MM.1S (cell line): ENCODE measurements at regions not wholly inside any gene's neighbourhood (a gene's known extent, or its start where the extent isn't known, plus 50 kb on each side); places are given as distances from the start of the nearest gene placed in this dataset.

ENCODE experiments used
- DNase-seq: peaks from one replicate; pipeline ENCODE4 v3.0.0-alpha.2; 2015
- H2AFZ ChIP-seq: fragments of 300-600 bp; sonication (generic); 2 replicates; pipeline ENCODE4 v1.6.0; 2016; ENCODE audit warnings: antibody characterized with exemption, low read length
- H3F3A ChIP-seq: fragments of 300-600 bp; sonication (generic); 2 replicates; pipeline ENCODE4 v1.6.1; 2016; ENCODE audit warnings: mild to moderate bottlenecking, antibody characterized with exemption, low read length, moderate library complexity, mixed read lengths; ENCODE audit not compliant: insufficient read depth
- H3K27ac ChIP-seq: fragments of 300-600 bp; sonication (generic); 2 replicates; pipeline ENCODE4 v1.5.1; 2016; ENCODE audit warnings: mild to moderate bottlenecking, low read length
- H3K27me3 ChIP-seq: fragments of 300-600 bp; sonication (generic); replicated peaks from 2 replicates; pipeline ENCODE4 v1.6.0; 2016; ENCODE audit warnings: low read length; ENCODE audit not compliant: insufficient read depth
- H3K36me3 ChIP-seq: fragments of 300-600 bp; sonication (generic); replicated peaks from 2 replicates; pipeline ENCODE4 v1.6.1; 2016; ENCODE audit warnings: mild to moderate bottlenecking, low read length, mixed read lengths; ENCODE audit not compliant: insufficient read depth
- H3K4me1 ChIP-seq: fragments of 300-600 bp; sonication (generic); 2 replicates; pipeline ENCODE4 v1.6.1; 2016; ENCODE audit warnings: low read length, mixed read lengths
- H3K4me2 ChIP-seq: fragments of 300-600 bp; sonication (generic); 2 replicates; pipeline ENCODE4 v1.6.0; 2016; ENCODE audit warnings: low read depth, low read length
- H3K4me3 ChIP-seq: fragments of 300-600 bp; sonication (generic); 2 replicates; pipeline ENCODE4 v1.5.1; 2016; ENCODE audit warnings: low read length, mixed read lengths
- H3K79me2 ChIP-seq: fragments of 300-600 bp; sonication (generic); 2 replicates; pipeline ENCODE4 v1.6.1; 2016; ENCODE audit warnings: mixed run types, low read length, mixed read lengths
- H3K9ac ChIP-seq: fragments of 300-600 bp; sonication (generic); 2 replicates; pipeline ENCODE4 v1.6.1; 2016; ENCODE audit warnings: low read length, mixed read lengths
- H3K9me2 ChIP-seq: fragments of 300-600 bp; sonication (generic); replicated peaks from 2 replicates; pipeline ENCODE4 v1.6.1; 2016; ENCODE audit warnings: mild to moderate bottlenecking, low read length, mixed read lengths; ENCODE audit not compliant: insufficient read depth
- H3K9me3 ChIP-seq: fragments of 300-600 bp; sonication (generic); replicated peaks from 2 replicates; pipeline ENCODE4 v1.6.1; 2016; ENCODE audit warnings: mild to moderate bottlenecking, low read length, mixed read lengths; ENCODE audit not compliant: insufficient read depth
- H4K20me1 ChIP-seq: fragments of 300-600 bp; sonication (generic); 2 replicates; pipeline ENCODE4 v1.6.1; 2016; ENCODE audit warnings: mild to moderate bottlenecking, low read length, moderate library complexity, mixed read lengths; ENCODE audit not compliant: insufficient read depth
- EZH2 ChIP-seq: fragments of 300-600 bp; sonication (generic); optimal IDR thresholded peaks from 2 replicates; pipeline ENCODE3; 2017; ENCODE audit warnings: low read depth, mild to moderate bottlenecking, antibody characterized with exemption, low read length, mixed read lengths
- EZH2phosphoT487 ChIP-seq: fragments of 300-600 bp; sonication (generic); IDR thresholded peaks from 2 replicates; pipeline ENCODE4 v1.6.1; 2018; ENCODE audit warnings: antibody characterized with exemption, low read length
- TF ChIP-seq, protein P1 (sequence below): fragments of 300-600 bp; sonication (generic); IDR thresholded peaks from 2 replicates; pipeline ENCODE4 v1.5.1; 2016; ENCODE audit warnings: antibody characterized with exemption, low read length, mixed read lengths

DNA sequence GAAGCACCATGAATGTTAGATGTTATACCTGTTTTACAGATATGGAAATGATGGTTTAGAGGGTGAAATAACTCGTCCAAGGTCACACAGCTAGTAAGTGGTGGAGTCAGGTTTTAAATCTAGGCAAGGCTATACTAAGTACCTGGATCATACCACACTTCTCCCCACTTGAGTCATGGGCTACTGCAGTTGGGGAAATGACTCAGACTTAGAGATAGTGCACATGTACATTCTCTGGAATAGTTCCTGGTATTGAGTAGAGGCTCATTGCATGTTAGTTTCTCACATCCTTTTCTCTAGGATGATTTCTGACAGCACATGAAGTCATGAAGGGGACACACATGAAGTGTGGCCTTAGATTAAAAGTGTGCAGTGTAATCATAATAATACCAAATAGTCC is 76.2 kb upstream of the TNFSF11 start:
- H3K4me2 ChIP-seq = no peak overlapping the region
- H3K4me3 ChIP-seq = no peak overlapping the region

DNA sequence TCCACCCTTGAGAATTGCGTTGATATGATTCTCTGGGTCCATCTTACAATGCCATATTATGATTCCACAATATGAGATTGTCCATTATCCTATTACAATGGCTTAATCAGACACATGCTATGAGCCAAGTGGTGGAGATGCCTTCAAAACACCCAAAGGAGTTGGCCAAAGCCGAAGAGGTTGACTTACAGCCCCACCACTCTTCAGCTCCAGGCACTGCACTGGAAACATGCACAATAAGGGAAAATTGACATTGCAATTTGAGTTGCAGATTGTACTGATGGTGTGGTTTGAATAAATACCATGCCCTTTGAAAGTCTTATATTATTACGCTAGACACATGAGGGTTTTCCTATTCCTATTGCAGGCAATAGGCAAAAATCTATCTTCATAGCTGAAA is 75.4 kb upstream of the TNFSF11 start:
- H3K4me1 ChIP-seq = no peaks in the 10 kb centered on the region
- H3K36me3 ChIP-seq = no peaks in the 10 kb centered on the region
- no peaks in the 10 kb centered on the region for H4K20me1 ChIP-seq
- TF ChIP-seq, protein P1, sequence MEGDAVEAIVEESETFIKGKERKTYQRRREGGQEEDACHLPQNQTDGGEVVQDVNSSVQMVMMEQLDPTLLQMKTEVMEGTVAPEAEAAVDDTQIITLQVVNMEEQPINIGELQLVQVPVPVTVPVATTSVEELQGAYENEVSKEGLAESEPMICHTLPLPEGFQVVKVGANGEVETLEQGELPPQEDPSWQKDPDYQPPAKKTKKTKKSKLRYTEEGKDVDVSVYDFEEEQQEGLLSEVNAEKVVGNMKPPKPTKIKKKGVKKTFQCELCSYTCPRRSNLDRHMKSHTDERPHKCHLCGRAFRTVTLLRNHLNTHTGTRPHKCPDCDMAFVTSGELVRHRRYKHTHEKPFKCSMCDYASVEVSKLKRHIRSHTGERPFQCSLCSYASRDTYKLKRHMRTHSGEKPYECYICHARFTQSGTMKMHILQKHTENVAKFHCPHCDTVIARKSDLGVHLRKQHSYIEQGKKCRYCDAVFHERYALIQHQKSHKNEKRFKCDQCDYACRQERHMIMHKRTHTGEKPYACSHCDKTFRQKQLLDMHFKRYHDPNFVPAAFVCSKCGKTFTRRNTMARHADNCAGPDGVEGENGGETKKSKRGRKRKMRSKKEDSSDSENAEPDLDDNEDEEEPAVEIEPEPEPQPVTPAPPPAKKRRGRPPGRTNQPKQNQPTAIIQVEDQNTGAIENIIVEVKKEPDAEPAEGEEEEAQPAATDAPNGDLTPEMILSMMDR = no peak
- TF ChIP-seq EZH2 (no peak), EZH2phosphoT487 (no peak)
- H3K27me3 ChIP-seq = no peaks in the 10 kb centered on the region
- no peak overlapping the region for H3K9ac ChIP-seq
- H3K4me2 ChIP-seq = no peak overlapping the region
- H3K9me3 ChIP-seq = no peaks in the 10 kb centered on the region
- no peak overlapping the region for H2AFZ ChIP-seq
- H3K9me2 ChIP-seq = no peaks in the 10 kb centered on the region
- no peaks in the 10 kb centered on the region for H3K79me2 ChIP-seq
- H3K27ac ChIP-seq = no peak overlapping the region
- DNase-seq = no peak
- H3F3A ChIP-seq = no peaks in the 10 kb centered on the region
- H3K4me3 ChIP-seq = no peak overlapping the region

More for the DNA sequence above, 76.2 kb upstream of the TNFSF11 start:
- H3K27ac ChIP-seq = no peak overlapping the region
- H2AFZ ChIP-seq = no peak overlapping the region
- no peaks in the 10 kb centered on the region for H3K36me3 ChIP-seq
- H4K20me1 ChIP-seq = no peaks in the 10 kb centered on the region
- no peaks in the 10 kb centered on the region for H3K79me2 ChIP-seq
- H3K9me2 ChIP-seq = no peaks in the 10 kb centered on the region
- no peak overlapping the region for H3K9ac ChIP-seq
- H3K9me3 ChIP-seq = no peaks in the 10 kb centered on the region
- no peaks in the 10 kb centered on the region for H3K4me1 ChIP-seq
- no peaks in the 10 kb centered on the region for H3K27me3 ChIP-seq
- no peak for DNase-seq
- H3F3A ChIP-seq = no peaks in the 10 kb centered on the region
- no peak for TF ChIP-seq EZH2phosphoT487
- TF ChIP-seq, protein P1 = no peak
- no peak for TF ChIP-seq EZH2
